ENCODE measurements at regions not wholly inside any gene's neighbourhood (a gene's known extent, or its start where the extent isn't known, plus 50 kb on each side); places are given as distances from the start of the nearest gene placed in this dataset.

GRCh38 chr4:45345558-45345957, 619.2 kb upstream of the GNPDA2 start:
- TF ChIP-seq POLR2A (IDR thresholded peaks at IDR 0.05): no peak
- TF ChIP-seq CTCF (IDR thresholded peaks at IDR 0.05): no peak
- intact Hi-C loops (cut with DNase I; ENCODE audit: low total_unique reads): no loop called here
- Histone ChIP-seq H3K4me3 (no peak overlapping the region), H3K36me3 (no peaks in the 10 kb centered on the region), H3K4me1 (no peaks in the 10 kb centered on the region), H3K27me3 (no peaks in the 10 kb centered on the region), H3K9me3 (no peaks in the 10 kb centered on the region), H3K27ac (no peak overlapping the region)
- DNase-seq: no peak

GRCh38 chr4:45331802-45332201, 605.4 kb upstream of the GNPDA2 start:
- intact Hi-C loops (cut with DNase I; ENCODE audit: low total_unique reads): no loop called here

GRCh38 chr4:45327544-45327943, 601.2 kb upstream of the GNPDA2 start:
- no peak for DNase-seq
- Histone ChIP-seq H3K36me3 (no peaks in the 10 kb centered on the region), H3K9me3 (no peaks in the 10 kb centered on the region), H3K27me3 (no peaks in the 10 kb centered on the region), H3K4me3 (no peak overlapping the region), H3K4me1 (no peaks in the 10 kb centered on the region), H3K27ac (no peak overlapping the region)
- TF ChIP-seq POLR2A (IDR thresholded peaks at IDR 0.05) (no peak), CTCF (IDR thresholded peaks at IDR 0.05) (no peak)
- intact Hi-C loops (cut with DNase I; ENCODE audit: low total_unique reads): no loop called here

More at GRCh38 chr4:45331802-45332201, 605.4 kb upstream of the GNPDA2 start:
- DNase-seq: no peak
- no peaks in the 10 kb centered on the region for H3K27me3 ChIP-seq
- H3K36me3 ChIP-seq: no peaks in the 10 kb centered on the region
- H3K4me3 ChIP-seq: no peak overlapping the region
- TF ChIP-seq POLR2A (IDR thresholded peaks at IDR 0.05) (no peak), CTCF (IDR thresholded peaks at IDR 0.05) (no peak)
- no peaks in the 10 kb centered on the region for H3K4me1 ChIP-seq
- no peaks in the 10 kb centered on the region for H3K9me3 ChIP-seq
- no peak overlapping the region for H3K27ac ChIP-seq

DNA sequence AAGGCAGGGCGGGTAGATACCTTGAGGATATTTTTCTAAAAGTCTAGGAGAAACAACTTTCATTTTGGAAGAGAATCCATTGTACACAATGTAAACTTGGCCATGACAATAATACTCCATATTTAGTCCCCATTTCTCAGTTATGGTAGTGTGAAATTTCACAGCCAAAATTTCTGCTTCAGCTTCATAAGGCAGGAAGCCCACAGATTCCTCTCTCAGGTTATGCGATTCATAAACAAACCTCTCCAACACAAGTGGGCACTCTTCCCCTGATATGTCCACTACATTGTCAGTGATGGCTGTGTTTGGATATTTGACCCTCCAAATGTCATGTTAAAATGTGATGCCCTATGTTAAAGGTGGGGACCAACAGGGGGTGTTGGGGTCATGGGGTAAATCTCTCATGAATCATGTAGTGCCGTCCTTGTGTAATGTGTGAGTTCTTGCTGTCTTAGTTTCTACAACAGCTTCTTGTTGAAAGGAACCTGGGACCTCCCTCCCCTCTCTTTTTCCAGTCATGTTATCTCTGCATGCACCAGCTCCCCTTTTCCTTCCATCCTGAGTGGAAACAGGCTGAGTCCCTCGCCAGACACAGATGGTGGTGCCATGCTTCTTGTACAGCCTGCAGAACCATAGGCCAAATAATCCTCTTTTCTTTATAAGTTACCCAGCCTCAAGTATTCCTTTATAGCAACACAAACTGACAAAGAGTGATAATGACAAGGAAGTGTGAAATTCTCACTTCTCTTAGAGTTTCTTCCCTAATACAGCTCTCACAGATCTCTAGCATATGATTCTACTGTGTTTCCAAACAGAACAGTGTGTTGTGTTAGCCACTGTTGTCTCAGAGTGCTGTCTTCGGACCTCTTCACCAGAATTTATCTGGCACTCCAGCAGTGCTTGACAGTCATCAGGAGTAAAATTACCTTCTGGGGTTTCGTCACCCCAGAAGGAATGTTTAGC, 598.4 kb upstream of the GNPDA2 start:
- no peaks in the 10 kb centered on the region for H3K4me1 ChIP-seq
- no peak for TF ChIP-seq CTCF (IDR thresholded peaks at IDR 0.05)

DNA sequence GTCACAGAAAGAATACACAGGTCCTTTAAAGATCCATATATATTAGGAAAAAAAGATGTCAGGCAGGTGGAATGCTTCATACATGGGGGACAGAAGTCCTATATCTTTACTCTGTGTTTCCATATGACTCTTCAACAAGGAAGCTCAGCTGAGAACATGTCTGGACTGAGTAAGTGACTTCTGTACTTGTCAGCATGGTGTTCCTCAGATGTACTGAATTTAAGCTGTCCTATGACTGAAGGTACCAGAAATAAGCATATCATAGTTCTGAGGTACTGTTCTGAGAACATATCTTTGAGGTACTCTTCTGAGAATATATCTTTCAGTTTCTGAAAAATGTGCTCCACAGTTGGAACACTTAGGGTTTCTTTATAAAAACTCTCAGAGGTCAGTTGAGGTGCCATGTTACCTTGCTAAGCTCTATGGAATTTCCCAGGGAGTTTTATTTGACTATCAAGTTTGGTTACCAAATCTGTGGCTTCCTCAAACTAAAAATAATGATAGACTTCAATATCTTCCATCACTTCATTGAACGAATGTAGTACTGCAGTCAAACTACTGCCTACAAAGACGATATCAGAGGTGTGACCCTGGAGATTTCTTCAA, 597.2 kb upstream of the GNPDA2 start:
- no peak for DNase-seq
- Histone ChIP-seq H3K4me3 (no peak overlapping the region), H3K4me1 (no peaks in the 10 kb centered on the region), H3K36me3 (no peaks in the 10 kb centered on the region), H3K27ac (no peak overlapping the region), H3K9me3 (no peaks in the 10 kb centered on the region), H3K27me3 (no peaks in the 10 kb centered on the region)
- intact Hi-C loops (cut with DNase I; ENCODE audit: low total_unique reads): no loop called here
- TF ChIP-seq POLR2A (IDR thresholded peaks at IDR 0.05) (no peak), CTCF (IDR thresholded peaks at IDR 0.05) (no peak)

More for the DNA sequence above, 598.4 kb upstream of the GNPDA2 start:
- no peak for DNase-seq
- intact Hi-C loops (cut with DNase I; ENCODE audit: low total_unique reads): no loop called here
- no peaks in the 10 kb centered on the region for H3K36me3 ChIP-seq
- H3K27ac ChIP-seq: no peak overlapping the region
- no peaks in the 10 kb centered on the region for H3K27me3 ChIP-seq
- H3K9me3 ChIP-seq: no peaks in the 10 kb centered on the region
- H3K4me3 ChIP-seq: no peak overlapping the region

All from uterus (tissue), 3 donors.